Middle frontal gyrus (tissue), 1 donor: ENCODE measurements at regions not wholly inside any gene's neighbourhood (a gene's known extent, or its start where the extent isn't known, plus 50 kb on each side); places are given as distances from the start of the nearest gene placed in this dataset.

Source experiments
- DNase-seq: peaks from one replicate; pipeline ENCODE4 v3.0.0-alpha.2; 2015; ENCODE audit warnings: low spot score; ENCODE audit errors: extremely low spot score

DNA sequence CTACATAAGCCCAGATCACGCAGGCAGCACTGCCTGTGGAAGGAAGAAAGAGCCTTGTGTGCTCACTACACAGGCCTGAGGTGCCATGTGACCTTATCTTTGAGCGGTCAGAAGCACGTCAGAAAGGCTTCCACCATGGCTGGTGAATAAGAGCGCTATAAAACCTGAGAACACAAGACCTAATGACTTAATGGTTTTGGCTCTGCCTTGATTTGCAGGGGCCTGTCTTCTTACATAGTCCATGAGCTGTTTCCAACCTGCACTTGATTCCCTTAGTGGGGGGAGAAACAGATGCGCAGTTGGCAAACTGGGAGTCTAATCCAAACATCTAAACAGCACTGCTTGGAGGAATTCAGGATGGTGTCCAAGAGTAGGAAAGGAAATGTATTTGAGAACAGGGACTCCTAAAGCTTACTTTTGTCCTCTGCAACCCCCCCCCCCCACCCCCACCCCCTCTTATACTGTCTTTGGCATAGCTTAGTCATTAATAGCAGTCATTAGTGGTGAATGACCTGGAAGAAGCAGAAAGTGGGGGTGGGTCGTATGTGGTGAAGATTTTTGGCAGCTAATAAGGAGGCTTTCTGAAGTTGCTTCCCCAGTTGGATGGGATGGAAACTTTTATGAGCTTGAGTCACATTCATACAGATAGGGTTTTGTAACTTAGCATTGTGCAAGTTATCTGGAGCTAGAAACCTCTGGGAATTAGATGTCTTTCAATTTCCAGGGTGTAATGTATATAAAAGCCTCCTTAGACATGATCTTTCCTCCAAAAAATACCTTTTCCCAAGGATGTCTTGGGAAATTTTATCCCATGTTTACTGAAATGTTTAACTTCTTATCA, 454.1 kb downstream of the MEIS1 start:
- no peak for DNase-seq

DNA sequence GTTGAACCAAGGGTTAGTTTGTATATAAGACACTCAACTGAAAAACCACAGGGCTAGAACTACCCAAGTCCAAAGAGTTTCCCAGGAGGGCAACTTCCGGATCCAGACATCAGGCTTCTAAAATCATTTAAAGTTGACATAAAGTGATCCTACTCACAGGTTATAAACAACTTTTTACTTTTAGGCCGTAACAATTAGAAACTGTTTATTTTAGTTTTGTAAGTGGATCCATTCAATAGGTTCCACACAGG, 454.6 kb downstream of the MEIS1 start:
- DNase-seq: no peak

DNA sequence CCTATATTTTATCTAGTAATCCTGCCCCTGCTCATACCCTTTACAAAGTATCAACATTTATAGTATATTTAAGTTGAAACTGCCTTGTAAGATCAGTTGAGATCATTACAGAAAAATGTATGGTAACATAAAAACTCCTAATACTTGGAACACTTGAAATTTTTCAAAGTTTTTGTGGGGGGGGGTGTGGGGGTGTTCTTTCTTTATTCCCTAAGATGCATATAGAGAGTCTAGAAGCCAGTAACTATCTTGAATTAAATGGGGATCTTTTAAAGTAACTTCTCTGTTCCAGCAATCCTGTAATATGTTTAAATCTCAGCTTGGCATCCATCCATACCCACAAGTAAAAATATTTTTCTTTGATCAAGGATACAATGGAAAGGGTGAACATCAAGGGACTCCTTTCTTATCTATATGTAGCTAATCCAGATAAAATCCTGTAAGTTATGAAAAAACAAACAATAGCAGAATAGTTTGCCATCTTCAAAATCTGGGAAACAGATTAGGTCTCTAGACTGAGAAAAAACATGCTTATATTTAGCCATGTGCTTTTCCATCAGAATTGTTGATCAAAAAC, 455.3 kb downstream of the MEIS1 start:
- no peak for DNase-seq

DNA sequence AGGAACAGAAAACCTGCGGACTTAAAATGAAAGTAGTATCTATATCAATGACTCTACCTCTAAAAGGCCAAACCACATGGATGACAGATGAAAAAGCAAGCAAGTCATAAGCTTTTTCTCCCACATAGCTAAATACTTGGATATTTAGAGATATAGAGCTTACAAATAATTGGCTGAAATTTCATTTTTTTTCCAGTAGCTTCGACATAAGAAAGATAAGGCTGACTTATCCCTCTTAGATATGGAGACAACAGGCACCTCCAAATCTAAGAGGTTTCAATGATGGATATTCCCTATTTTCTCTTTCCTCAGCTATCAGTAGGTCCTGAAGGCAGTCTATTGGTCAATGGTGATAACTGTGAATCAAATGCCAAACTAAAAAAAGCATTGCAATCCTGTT, 460.3 kb downstream of the MEIS1 start:
- DNase-seq: no peak

DNA sequence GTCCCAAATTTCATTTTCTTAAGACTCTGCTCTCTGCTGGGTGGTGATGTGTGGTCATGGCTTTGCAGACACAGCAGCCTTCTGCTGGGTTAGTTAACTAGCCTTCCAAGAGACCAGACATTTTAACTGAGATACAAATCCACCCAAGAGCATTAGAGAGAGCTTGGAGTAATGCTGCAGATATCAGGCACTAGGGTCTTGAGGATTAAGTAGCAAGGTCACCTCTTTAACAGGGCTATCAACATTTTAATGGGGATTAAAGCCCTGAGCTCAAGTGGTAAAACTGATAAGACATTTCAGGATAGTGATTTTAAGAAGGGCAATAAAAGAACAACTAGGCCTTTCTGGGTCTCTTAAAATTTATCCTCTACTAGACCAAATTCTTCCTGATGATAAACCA, 461.2 kb downstream of the MEIS1 start:
- DNase-seq: no peak

DNA sequence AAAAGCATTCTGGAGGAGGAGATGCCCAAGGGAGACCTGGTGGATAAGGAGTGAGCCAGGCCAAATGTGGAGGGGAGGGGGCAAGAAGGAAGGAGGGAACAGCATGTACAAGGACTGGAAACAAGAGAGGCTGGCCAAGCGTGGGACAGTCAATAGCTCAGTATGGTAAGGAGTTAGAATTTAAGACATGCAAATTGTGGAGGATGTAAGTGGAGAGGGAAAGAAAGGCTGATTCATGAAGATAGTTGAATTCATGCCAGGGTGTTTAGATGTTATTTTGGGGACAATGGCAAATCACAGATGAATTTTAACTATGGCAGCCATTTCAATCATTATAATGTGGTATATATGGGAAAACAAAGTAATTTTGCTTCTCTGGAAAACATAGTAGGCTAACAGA, 462.3 kb downstream of the MEIS1 start:
- DNase-seq: no peak

DNA sequence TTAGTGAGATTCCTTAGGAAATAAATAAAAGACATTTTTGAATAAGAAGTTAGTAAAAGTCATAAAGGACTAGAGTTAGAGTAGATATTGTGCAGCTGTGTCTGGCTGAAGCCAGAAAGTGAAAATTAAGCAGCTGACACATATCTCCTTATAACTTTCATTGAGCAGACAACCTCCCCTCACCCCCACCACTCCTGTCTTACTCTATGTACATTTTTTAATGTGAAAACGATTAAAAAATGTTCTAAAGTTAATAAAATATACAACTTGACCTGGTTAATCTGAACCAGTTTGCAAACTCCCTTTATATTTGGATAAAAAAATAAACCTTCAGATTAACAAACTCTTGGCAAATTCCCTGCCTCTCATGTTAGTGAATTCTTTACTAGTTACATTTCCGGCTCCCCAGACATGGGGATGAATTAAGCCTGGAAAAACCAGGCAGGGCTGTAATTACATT, 462.8 kb downstream of the MEIS1 start:
- no peak for DNase-seq

DNA sequence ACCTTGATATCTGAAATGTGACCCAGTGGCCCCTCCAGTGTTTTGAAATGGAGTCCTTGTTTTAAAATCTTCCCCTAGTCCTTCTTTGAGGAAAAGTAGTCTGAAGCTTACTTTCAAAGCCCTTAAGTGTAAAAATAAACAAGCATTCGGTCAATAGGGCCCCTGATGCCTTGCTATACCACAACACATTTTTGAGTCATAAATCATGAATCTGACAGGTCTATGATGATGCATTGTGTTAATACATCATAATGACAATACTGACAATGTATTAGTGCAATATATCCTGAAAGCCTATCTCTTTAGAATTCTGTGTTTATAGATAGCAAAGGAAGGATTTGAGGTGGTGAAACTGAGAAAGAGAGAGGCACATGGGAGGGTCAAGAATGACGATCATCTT, 464.2 kb downstream of the MEIS1 start:
- no peak for DNase-seq

DNA sequence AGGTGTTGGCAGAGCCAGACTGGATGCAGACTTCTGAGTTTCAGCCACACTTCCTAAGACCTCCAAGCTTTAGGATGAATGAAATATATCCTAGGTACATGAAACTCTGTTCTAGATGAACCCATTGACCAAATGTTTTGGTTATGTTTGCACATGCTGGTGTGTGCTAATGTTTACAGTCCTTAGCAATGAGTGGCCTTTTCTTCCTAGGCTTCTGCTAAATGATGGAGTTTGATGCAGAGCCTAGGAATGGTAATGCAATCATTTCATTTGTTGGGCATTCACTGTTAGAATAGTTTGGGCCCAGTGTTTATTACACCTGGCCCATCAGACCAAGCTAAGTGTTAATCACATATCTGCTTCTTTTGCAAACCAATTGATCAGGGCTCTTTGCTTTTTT, 464.7 kb downstream of the MEIS1 start:
- no peak for DNase-seq

DNA sequence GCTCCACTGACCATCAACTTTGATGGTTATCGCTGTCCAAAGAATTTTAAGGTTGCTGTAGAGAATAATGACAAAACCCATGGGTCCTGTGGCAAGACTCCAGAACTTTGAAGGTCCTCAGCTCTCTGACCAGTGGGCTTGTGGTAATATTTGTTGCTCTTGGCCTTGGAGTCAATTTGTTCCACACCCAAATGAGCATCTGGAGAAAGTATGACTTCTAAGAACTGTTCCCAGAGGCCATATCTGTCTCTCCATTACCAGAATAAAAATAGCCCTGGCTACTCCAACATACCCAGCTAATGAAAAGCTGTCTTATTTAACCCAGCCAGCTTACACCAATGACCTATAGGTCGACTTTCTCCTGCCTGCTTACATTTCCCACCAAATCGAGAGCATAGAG, 466.4 kb downstream of the MEIS1 start:
- no peak for DNase-seq

DNA sequence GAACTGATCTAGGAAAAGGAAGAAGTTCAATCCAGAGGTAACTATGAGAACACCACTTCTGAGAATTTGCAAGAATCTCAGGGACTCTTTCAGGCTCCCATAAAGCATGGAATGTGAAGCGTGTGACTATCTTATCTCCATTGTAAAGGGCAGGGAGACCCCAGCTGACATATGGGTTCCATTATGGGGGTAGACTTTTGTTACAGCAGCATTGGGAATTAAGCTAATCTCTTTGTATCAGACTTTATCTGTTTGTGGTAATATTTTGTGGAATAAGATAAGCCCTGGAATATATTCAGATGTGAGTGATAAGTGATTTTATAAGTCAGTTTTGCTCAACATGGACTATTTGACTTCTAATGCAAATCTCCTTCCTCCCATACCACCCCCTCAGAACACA, 468.3 kb downstream of the MEIS1 start:
- no peak for DNase-seq

DNA sequence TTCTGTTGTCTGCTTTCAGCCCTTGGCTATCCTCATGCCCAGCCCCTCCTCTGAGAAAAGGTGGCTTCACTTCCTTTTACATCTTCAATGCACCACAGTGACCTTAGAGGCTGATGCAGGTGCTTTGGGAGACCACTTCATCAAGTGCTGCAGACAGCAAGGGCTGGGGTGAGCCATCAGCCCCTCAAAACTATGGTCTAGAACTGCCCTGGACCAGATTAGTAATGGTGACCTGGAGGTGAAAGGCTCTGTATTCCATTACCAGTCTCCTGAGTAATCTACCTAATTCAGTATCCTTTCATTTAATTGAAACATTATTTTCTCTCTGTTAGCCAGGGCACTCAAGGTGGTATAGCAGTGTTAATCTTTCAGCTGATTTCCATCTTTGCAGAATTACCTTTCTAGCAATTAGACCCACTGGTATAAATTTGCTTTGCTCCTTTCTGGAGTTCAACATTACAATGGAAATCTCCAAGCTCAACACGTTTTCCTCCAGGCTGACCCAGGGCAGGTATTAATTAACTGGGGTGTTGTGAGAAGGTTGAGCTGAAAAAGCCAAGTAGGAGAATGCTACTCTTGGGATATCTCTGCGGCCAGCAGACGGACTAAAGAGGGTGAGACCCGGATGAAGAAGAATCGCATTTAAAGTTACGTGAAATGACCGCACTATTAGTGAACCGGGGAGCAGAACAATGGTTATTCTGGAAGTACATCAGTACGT, 469.0 kb downstream of the MEIS1 start:
- DNase-seq: no peak

DNA sequence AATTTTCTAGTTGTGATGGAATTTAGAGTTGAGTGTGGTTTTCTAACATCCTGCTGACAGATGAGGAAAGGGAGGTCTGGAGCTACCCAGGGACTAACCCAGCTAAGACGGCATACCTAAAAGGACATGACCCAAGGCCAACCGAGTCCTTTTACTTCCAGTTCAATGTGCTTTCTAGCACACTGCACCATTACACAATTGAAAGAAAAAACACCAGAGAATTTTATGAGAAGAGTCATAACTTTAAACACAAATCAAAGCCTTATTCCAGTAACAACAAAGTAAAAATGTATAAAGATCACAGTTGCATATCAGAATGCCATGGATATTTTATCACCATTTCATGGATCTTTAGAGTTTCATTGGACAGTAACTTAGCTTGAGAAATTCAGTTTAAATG, 480.3 kb downstream of the MEIS1 start:
- DNase-seq: no peak

DNA sequence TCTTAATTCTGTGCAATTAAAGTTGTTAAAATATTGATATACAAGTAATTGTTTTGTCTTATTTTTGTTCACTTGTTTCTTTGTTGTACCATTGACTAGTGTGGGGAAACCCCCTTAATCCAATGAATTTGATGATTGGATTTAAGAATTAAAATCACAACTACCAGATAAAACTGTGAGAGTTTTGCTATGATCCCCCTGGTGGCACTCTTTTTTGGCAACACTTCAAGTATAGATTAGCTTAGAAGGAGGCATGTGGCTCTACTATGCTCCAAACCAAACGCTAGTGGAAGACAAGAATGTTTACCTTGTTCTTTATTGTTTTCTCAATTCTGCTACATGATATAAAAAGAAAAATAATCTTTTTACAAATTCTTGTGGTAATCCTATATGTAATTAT, 477.8 kb upstream of the ETAA1 start:
- DNase-seq: no peak

DNA sequence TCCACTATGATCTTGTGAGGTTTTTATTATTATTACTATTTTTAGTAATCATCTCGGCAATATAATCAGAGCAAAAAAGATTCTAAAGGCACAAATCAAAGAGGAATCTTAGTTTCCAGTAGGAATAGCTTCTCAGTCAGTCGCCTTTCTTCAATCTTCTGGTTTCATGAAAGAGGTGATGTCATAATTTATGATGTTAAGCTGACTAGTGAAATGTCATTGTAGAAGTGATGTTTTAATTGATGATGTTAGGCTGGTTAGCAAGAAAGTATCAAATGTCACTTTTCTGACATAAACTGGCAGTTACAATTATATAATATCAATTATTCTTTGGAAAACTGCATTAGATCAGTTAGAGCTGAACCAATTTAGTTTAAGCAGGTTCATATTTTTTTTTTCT, 476.7 kb upstream of the ETAA1 start:
- DNase-seq: no peak

DNA sequence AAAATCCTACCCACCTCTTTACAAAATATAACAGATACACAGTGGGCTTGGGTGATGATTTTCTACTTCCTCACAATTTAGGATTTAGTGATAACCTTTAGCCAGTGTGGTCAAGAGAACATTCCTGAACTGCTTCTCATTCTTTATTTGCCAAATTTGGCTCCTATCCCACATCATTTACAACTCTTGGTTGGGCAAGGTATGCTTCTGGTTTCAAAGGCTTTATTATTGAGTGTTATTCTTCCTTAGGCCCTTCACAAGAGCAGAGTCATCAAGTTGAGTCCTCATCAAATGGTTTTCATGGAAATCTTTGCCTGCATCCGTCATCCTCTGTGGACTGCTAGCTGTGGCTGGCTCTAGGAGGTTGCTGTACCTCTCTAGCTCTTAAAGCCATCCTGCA, 472.0 kb upstream of the ETAA1 start:
- no peak for DNase-seq

DNA sequence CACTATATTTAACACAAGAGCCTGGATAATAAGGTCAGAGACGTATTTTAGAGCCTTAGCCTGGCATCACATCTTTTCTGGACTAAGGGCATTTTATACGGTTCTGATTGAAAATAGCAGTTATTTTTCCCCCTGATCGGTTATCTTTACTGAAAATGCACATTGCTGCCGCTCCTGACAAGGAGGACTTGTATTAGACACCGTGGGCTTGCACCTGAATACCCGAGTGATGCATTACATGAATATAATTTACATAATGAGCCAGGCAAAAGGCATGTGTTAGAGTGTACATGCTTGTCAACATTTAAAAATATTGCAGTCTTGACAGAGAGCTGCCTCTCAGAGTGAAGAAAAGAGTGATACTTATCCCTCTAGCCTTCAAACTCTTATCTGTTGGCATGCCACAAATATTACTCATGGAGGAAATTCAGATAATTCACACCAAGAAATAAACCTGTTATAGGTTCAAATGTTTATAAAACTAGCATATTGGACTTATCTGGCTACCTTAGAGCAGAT, 470.5 kb upstream of the ETAA1 start:
- DNase-seq: no peak

DNA sequence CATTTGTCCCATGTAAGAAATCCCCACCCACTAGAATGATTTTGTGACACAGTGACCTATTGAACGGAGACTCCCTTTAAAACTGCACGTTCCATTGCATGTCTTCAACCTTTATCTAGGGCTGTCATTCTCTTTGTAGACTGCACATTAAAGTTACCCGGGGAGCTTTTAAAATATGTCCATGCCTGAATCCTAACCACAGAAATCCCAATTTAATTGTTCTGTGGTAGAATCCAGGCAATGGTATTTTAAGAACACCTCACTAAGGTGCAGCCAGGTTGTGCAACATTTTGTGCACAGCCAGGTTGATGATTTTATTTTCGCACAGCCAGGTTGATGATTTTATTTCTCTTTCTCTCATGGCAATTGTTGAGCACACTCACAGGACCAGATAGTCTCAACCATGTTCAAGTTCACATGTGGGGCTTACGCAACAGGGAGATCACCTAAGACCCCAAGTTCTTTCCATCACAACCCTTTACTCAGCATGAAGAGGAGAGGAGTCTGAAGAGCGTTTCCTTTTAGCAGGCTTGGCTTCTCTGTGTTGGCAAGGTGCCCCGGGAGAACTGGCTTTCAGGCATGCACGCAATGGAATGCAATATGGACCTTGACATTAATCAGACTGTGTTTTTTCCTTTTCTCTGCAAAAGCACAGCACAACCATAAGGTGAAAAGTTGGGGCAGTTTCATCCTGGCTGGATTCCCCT, 467.3 kb upstream of the ETAA1 start:
- no peak for DNase-seq

DNA sequence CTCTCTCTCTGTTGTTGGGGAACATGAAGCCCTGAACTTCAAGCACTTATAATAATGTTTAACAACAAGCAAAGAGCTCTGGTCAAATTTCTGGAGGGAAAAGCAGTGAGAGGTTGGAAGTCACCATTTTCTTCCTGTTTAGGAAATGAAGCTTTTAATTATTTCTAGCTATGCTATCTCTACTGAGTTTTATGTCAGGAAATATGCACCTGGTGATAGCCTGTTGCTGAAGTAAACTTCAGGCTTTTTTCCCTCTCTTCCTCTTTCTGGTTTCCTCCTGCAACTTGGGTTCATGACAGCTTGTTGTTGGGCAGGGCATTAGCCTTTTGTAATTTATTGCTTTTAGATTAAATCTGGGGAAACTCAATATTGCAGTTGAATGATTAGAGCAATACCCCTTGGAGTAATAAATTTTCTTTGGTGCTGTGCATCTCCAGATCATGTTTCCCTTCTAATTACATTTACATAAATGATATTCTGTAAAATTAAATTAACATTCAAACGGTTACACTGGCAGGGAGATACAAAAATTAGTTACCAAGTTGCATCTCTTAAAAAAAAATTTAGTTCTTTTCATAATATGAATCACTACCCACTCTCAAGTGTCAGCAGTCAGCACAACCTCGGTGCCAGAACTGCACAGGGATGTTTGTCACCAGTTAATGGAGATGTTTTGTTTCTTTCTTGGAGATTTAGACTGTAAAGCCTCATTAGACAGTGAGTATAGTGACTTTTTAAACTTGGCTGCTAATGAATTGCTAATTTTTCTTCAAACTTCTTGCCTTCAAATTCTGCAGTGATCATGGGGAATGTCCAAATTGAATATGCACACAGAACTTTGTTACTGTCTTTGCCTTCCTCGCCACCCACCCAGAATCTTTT, 466.6 kb upstream of the ETAA1 start:
- no peak for DNase-seq

DNA sequence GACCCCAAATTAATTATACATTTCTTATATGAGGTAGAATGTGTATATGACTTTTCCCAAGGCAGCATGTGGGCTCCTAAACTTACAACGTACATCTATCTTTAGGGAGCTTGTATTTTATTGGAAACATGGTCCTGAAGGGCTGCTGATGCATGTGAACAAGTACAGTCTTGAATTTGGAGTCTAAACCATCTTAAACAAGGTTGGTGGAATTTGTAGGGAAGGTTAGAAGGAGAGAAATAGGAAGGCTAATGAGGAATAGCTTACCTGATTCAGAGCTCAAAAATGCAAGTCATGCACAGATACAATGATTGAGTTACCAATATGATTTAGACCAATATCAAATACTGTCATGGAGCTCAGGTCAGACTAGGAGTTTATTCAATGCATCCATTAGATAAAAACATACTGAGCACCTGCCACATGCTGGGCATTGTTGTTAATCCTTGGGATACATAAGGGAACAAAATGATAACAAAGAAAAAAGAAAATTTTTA, 458.6 kb upstream of the ETAA1 start:
- DNase-seq: no peak

DNA sequence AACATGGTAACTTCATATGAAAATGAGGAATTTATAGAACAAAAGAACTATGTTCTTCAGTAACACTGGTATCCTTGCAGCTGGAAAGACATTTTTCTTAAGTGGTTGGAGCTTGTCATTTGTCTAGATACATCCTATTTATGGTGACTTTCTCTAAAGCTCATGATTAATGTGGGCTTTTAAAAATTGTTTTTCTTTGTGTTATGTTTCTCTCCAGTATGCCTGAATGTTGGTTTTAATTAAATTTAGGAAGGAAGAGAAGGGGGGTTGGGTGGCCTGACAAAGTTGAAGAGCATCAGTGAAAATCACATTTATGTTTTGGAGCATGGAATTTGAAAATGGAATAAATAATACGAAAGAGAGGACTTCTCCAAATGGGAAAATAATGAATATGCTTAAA, 457.1 kb upstream of the ETAA1 start:
- DNase-seq: no peak
